H1 (cell line): ENCODE measurements at regions not wholly inside any gene's neighbourhood (a gene's known extent, or its start where the extent isn't known, plus 50 kb on each side); places are given as distances from the start of the nearest gene placed in this dataset.

Source experiments
- CTCF ChIA-PET: fragments of 300-600 bp; sonication (Branson Sonifier 250); formaldehyde crosslinking; loops from one replicate; lab custom pipeline; 2021; ENCODE audit not compliant: partially characterized antibody; lab: Charles Lee
- POLR2A ChIA-PET: fragments of 300-600 bp; sonication (Branson Sonifier 250); formaldehyde crosslinking; loops from one replicate; lab custom pipeline; 2021; ENCODE audit warnings: inconsistent platforms; ENCODE audit not compliant: partially characterized antibody; lab: Charles Lee
- DNase-seq, 2 experiments: peaks; one replicate each; pipeline versions ENCODE4 v3.0.0 to v3.0.0-alpha.2; 2010 to 2022; ENCODE audit warnings: low spot score in 2 of 2, low read depth in 1 of 2, mixed read lengths in 1 of 2
- FAIRE-seq: peaks from 2 replicates; lab custom pipeline; 2011; peaks lifted over from hg19 to GRCh38; lab: Jason Lieb, UNC
- H2AFZ ChIP-seq: 2 replicates; pipeline ENCODE4 v1.8.1; 2012; ENCODE audit warnings: low read length, inconsistent platforms
- H2AK5ac ChIP-seq: 2 replicates; pipeline ENCODE4 v1.6.1; 2013; ENCODE audit warnings: low read depth, low read length
- H2BK120ac ChIP-seq: replicated peaks from 2 replicates; pipeline ENCODE3; 2013; ENCODE audit warnings: low read depth, low read length, inconsistent platforms
- H2BK12ac ChIP-seq: 2 replicates; pipeline ENCODE4 v1.6.1; 2013; ENCODE audit warnings: low read depth, low read length
- H2BK15ac ChIP-seq: 2 replicates; pipeline ENCODE4 v1.6.1; 2013; ENCODE audit warnings: low read length
- H2BK20ac ChIP-seq: 2 replicates; pipeline ENCODE4 v1.6.1; 2013; ENCODE audit warnings: low read length
- H2BK5ac ChIP-seq: 2 replicates; pipeline ENCODE4 v1.6.1; 2013; ENCODE audit warnings: low read depth, low read length
- H3K14ac ChIP-seq: 2 replicates; pipeline ENCODE4 v1.6.1; 2013; ENCODE audit warnings: inconsistent platforms; ENCODE audit not compliant: insufficient read length
- H3K18ac ChIP-seq: 2 replicates; pipeline ENCODE4 v1.6.1; 2013; ENCODE audit warnings: low read length; ENCODE audit errors: extremely low read depth
- H3K23ac ChIP-seq: 2 replicates; pipeline ENCODE4 v1.6.1; 2013; ENCODE audit warnings: inconsistent platforms; ENCODE audit not compliant: insufficient read length
- H3K23me2 ChIP-seq: 2 replicates; pipeline ENCODE4 v1.6.1; 2013; ENCODE audit warnings: low read depth, low read length
- H3K27ac ChIP-seq: 2 replicates; pipeline ENCODE4 v1.6.1; 2011; ENCODE audit warnings: low read depth, low read length, inconsistent platforms
- H3K27me3 ChIP-seq, 4 experiments: replicated peaks in 1 of 4; 1 replicate in 1 of 4; 2 replicates in 3 of 4; pipeline versions ENCODE4 v1.6.1 to v1.8.1; 2011 to 2013; ENCODE audit warnings: low read length in 3 of 4, mild to moderate bottlenecking in 3 of 4, inconsistent platforms in 2 of 4, mixed read lengths in 2 of 4, moderate library complexity in 1 of 4; ENCODE audit not compliant: control insufficient read depth in 3 of 4, insufficient read depth in 3 of 4; ENCODE audit errors: extremely low read depth in 1 of 4
- H3K36me3 ChIP-seq, 4 experiments: 2 replicates each; pipeline versions ENCODE4 v1.6.1 to v1.8.1; 2011 to 2013; ENCODE audit warnings: mild to moderate bottlenecking in 4 of 4, low read length in 3 of 4, moderate library complexity in 2 of 4, control low read depth in 1 of 4, inconsistent platforms in 1 of 4; ENCODE audit not compliant: insufficient read depth in 4 of 4, control insufficient read depth in 2 of 4
- H3K4ac ChIP-seq: replicated peaks from 2 replicates; pipeline ENCODE3; 2013; ENCODE audit warnings: low read length, low read depth, mixed read lengths, inconsistent platforms; ENCODE audit not compliant: insufficient read length
- H3K4me1 ChIP-seq, 4 experiments: replicated peaks in 1 of 4; 1 replicate in 1 of 4; 2 replicates in 3 of 4; pipeline versions ENCODE4 v1.6.1 to v1.8.1; 2011 to 2013; ENCODE audit warnings: low read length in 3 of 4, inconsistent platforms in 2 of 4, mixed read lengths in 1 of 4; ENCODE audit not compliant: insufficient read depth in 4 of 4, control insufficient read depth in 3 of 4
- H3K4me2 ChIP-seq, 2 experiments: 2 replicates each; pipeline versions ENCODE4 v1.6.1 to v1.8.1; 2011 to 2013; ENCODE audit warnings: low read depth in 2 of 2, low read length in 2 of 2, control low read depth in 1 of 2, inconsistent platforms in 1 of 2, mild to moderate bottlenecking in 1 of 2; ENCODE audit not compliant: insufficient read depth in 1 of 2
- H3K4me3 ChIP-seq, 4 experiments: fragments of 200-600, 300-600 bp in 1 of 4; sonication (generic), shearing (Covaris generic), sonication (Bioruptor Twin) in 1 of 4; 2 replicates each; pipeline versions ENCODE4 v1.5.1 to v1.8.1; 2011 to 2016; ENCODE audit warnings: low read length in 4 of 4, low read depth in 3 of 4, control low read depth in 2 of 4, inconsistent platforms in 2 of 4, mild to moderate bottlenecking in 2 of 4, mixed read lengths in 1 of 4, moderate library complexity in 1 of 4; ENCODE audit not compliant: insufficient read depth in 2 of 4; ENCODE audit errors: extremely low read depth in 1 of 4
- H3K56ac ChIP-seq: replicated peaks from 2 replicates; pipeline ENCODE3; 2013; ENCODE audit warnings: low read depth, mild to moderate bottlenecking, mixed read lengths, low read length, inconsistent platforms; ENCODE audit not compliant: insufficient read length
- H3K79me1 ChIP-seq: 2 replicates; pipeline ENCODE4 v1.6.1; 2013; ENCODE audit warnings: low read depth, low read length, control low read depth
- H3K79me2 ChIP-seq, 2 experiments: 2 replicates each; pipeline versions ENCODE4 v1.6.1 to v1.8.1; 2012 to 2013; ENCODE audit warnings: low read length in 2 of 2, mild to moderate bottlenecking in 2 of 2, inconsistent platforms in 1 of 2; ENCODE audit not compliant: insufficient read depth in 2 of 2, control insufficient read depth in 1 of 2
- H3K9ac ChIP-seq, 4 experiments: replicated peaks in 1 of 4; 1 replicate in 1 of 4; 2 replicates in 3 of 4; pipeline versions ENCODE4 v1.6.1 to v1.8.1; 2011 to 2013; ENCODE audit warnings: low read depth in 3 of 4, low read length in 3 of 4, control low read depth in 2 of 4, mild to moderate bottlenecking in 2 of 4, moderate library complexity in 2 of 4, inconsistent platforms in 1 of 4; ENCODE audit errors: extremely low read depth in 1 of 4
- H3K9me3 ChIP-seq, 2 experiments: 2 replicates each; pipeline versions ENCODE4 v1.6.1 to v1.8.1; 2012 to 2013; ENCODE audit warnings: mild to moderate bottlenecking in 2 of 2, moderate library complexity in 2 of 2, control low read depth in 1 of 2, inconsistent platforms in 1 of 2, low read depth in 1 of 2, low read length in 1 of 2, mixed read lengths in 1 of 2; ENCODE audit not compliant: insufficient read depth in 2 of 2
- H4K20me1 ChIP-seq, 2 experiments: replicated peaks in 1 of 2; 2 replicates each; pipeline versions ENCODE3 to v1.8.1; 2011 to 2013; ENCODE audit warnings: inconsistent platforms in 2 of 2, low read length in 2 of 2, mild to moderate bottlenecking in 1 of 2; ENCODE audit not compliant: insufficient read depth in 2 of 2, control insufficient read depth in 1 of 2
- H4K5ac ChIP-seq: 2 replicates; pipeline ENCODE4 v1.6.1; 2013; ENCODE audit warnings: low read length, low read depth, mixed read lengths, inconsistent platforms; ENCODE audit not compliant: insufficient read length
- H4K8ac ChIP-seq: 2 replicates; pipeline ENCODE4 v1.8.0; 2013; ENCODE audit warnings: mild to moderate bottlenecking, moderate library complexity, low read length, inconsistent platforms; ENCODE audit not compliant: insufficient read depth; ENCODE audit errors: extremely low read depth
- H4K91ac ChIP-seq: replicated peaks from 2 replicates; pipeline ENCODE3; 2013; ENCODE audit warnings: low read length, mixed read lengths, inconsistent platforms; ENCODE audit not compliant: insufficient read length
- CHD2 ChIP-seq: IDR thresholded peaks from 2 replicates; pipeline ENCODE4 v1.6.1; 2012; ENCODE audit warnings: low read length, improper control_type of control experiment
- EP300 ChIP-seq, 2 experiments: IDR thresholded peaks; 1 replicate in 1 of 2; 2 replicates in 1 of 2; pipeline ENCODE4 v1.6.1; 2011 to 2012; ENCODE audit warnings: low read depth in 2 of 2, low read length in 2 of 2, mild to moderate bottlenecking in 2 of 2, borderline replicate concordance in 1 of 2, inconsistent platforms in 1 of 2, moderate library complexity in 1 of 2
- JUN ChIP-seq: IDR thresholded peaks from 2 replicates; pipeline ENCODE4 v1.6.1; 2011; ENCODE audit warnings: low read depth, mild to moderate bottlenecking, improper control_type of control experiment, low read length
- RAD21 ChIP-seq, 2 experiments: IDR thresholded peaks in 1 of 2; conservative IDR thresholded peaks in 1 of 2; 2 replicates each; pipeline ENCODE4 v1.6.1; 2011; ENCODE audit warnings: low read depth in 2 of 2, low read length in 2 of 2, improper control_type of control experiment in 1 of 2, inconsistent platforms in 1 of 2, mild to moderate bottlenecking in 1 of 2, moderate library complexity in 1 of 2
- RNF2 ChIP-seq: fragments of 200-900, 300-1000 bp; sonication (generic); IDR thresholded peaks from 2 replicates; pipeline ENCODE4 v1.7.1; 2016; ENCODE audit warnings: borderline replicate concordance, low read depth, mild to moderate bottlenecking, antibody characterized with exemption, low read length; ENCODE audit not compliant: poor library complexity, severe bottlenecking; ENCODE audit errors: missing control alignments
- WGBS, 2 experiments: shearing (Covaris generic) in 1 of 2; methylation state at CpG; one replicate each; pipeline versions ENCODE4 v1.1.6 to v1.1.7; 2013 to 2015; ENCODE audit warnings: low lambda C conversion rate in 2 of 2, mixed read lengths in 2 of 2, inconsistent platforms in 1 of 2, low coverage in 1 of 2, missing lambda C conversion rate in 1 of 2; ENCODE audit not compliant: insufficient replicate concordance in 2 of 2, insufficient coverage in 1 of 2, insufficient read length in 1 of 2; ENCODE audit errors: extremely low coverage in 1 of 2, missing lambda C conversion rate in 1 of 2; 5-methylcytosine and 5-hydroxymethylcytosine counted together

GRCh38 chr2:186426153-186427016 is 59.7 kb upstream of the ZC3H15 start:
- TF ChIP-seq JUN (no peak), EP300 (IDR thresholded peaks at IDR 0.05; ENCODE audit: borderline replicate concordance in 1 of 2, low read depth in 2 of 2, low read length in 2 of 2) (no peak), RAD21 (IDR thresholded peaks at IDR 0.05 in 1 of 2, conservative IDR thresholded peaks at IDR 0.05 in 1 of 2; ENCODE audit: low read depth in 2 of 2, low read length in 2 of 2) (no peak), RNF2 (no peak), CHD2 (no peak)
- FAIRE-seq = no peak

More at GRCh38 chr2:186426153-186427016, 59.7 kb upstream of the ZC3H15 start:
- H3K79me2 ChIP-seq = no peaks in the 10 kb centered on the region
- DNase-seq = no peak
- no peak overlapping the region for H3K14ac ChIP-seq
- H2AFZ ChIP-seq = no peak overlapping the region
- no peak overlapping the region for H3K27ac ChIP-seq
- H3K18ac ChIP-seq = no peak overlapping the region
- H4K8ac ChIP-seq = no peak overlapping the region
- H4K5ac ChIP-seq = no peak overlapping the region
- H3K9me3 ChIP-seq = no peaks in the 10 kb centered on the region
- H2BK20ac ChIP-seq = no peak overlapping the region
- no peaks in the 10 kb centered on the region for H4K20me1 ChIP-seq
- H3K27me3 ChIP-seq = no peaks in the 10 kb centered on the region
- no peaks in the 10 kb centered on the region for H3K36me3 ChIP-seq
- no peak overlapping the region for H3K4me3 ChIP-seq
- WGBS, 2 experiments = 92% methylated on average over 3 of the region's 3 CpGs; no CpG with 5 or more reads in 1 of the 2 experiments
- no peaks in the 10 kb centered on the region for H3K23me2 ChIP-seq
- H2BK15ac ChIP-seq = no peak overlapping the region
- H4K91ac ChIP-seq = no peak overlapping the region
- H3K23ac ChIP-seq = no peak overlapping the region
- no peak overlapping the region for H3K4me2 ChIP-seq
- POLR2A ChIA-PET = no interaction called here
- H3K4me1 ChIP-seq = no peaks in the 10 kb centered on the region
- CTCF ChIA-PET = no interaction called here
- no peak overlapping the region for H3K4ac ChIP-seq
- H2BK12ac ChIP-seq = no peak overlapping the region
- H2BK5ac ChIP-seq = no peak overlapping the region
- H3K79me1 ChIP-seq = no peaks in the 10 kb centered on the region
- H2AK5ac ChIP-seq = no peak overlapping the region
- no peak overlapping the region for H3K56ac ChIP-seq
- H3K9ac ChIP-seq = no peak overlapping the region
- H2BK120ac ChIP-seq = no peak overlapping the region
